HG02759 (cell line): ENCODE measurements at regions not wholly inside any gene's neighbourhood (a gene's known extent, or its start where the extent isn't known, plus 50 kb on each side); places are given as distances from the start of the nearest gene placed in this dataset.

ENCODE experiments used
- ATAC-seq: cut with Tn5 transposase; IDR thresholded peaks from one replicate; pipeline ENCODE4 v1.9.1; 2021; ENCODE audit warnings: mild to moderate bottlenecking, moderate library complexity; ENCODE audit not compliant: unreplicated experiment

GRCh38 chr6:105626295-105627158, 223.6 kb upstream of the PREP start:
- ATAC-seq = no peak

- ATAC-seq = no peak
Observed at GRCh38 chr6:105624021-105624420, 221.1 kb upstream of the PREP start.

- ATAC-seq = no peak
Observed at GRCh38 chr6:105622226-105622625, 219.3 kb upstream of the PREP start.

GRCh38 chr6:105621564-105622175, 218.8 kb upstream of the PREP start:
- no peak for ATAC-seq

- no peak for ATAC-seq
Observed at GRCh38 chr6:105620878-105621277, 218.0 kb upstream of the PREP start.

GRCh38 chr6:105619971-105620741, 217.3 kb upstream of the PREP start:
- no peak for ATAC-seq

GRCh38 chr6:105618247-105618646, 215.4 kb upstream of the PREP start:
- ATAC-seq = no peak

- no peak for ATAC-seq
Observed at GRCh38 chr6:105616521-105616920, 213.6 kb upstream of the PREP start.

- ATAC-seq = no peak
Observed at GRCh38 chr6:105611606-105612005, 208.7 kb upstream of the PREP start.

- no peak for ATAC-seq
Observed at GRCh38 chr6:105609375-105609991, 206.6 kb upstream of the PREP start.

- ATAC-seq = no peak
Observed at GRCh38 chr6:105608711-105609374, 206.0 kb upstream of the PREP start.

- ATAC-seq = no peak
Observed at GRCh38 chr6:105607636-105608621, 205.0 kb upstream of the PREP start.

- no peak for ATAC-seq
Observed at GRCh38 chr6:105606831-105607463, 204.1 kb upstream of the PREP start.

GRCh38 chr6:105604587-105604884, 201.7 kb upstream of the PREP start:
- no peak for ATAC-seq

GRCh38 chr6:105603788-105604586, 201.1 kb upstream of the PREP start:
- ATAC-seq = no peak

- peak; percentile 93 for ATAC-seq
Observed at GRCh38 chr6:105601541-105602236, 198.8 kb upstream of the PREP start.

- ATAC-seq = no peak
Observed at GRCh38 chr6:105600336-105601260, 197.7 kb upstream of the PREP start.
